ENCODE measurements at regions not wholly inside any gene's neighbourhood (a gene's known extent, or its start where the extent isn't known, plus 50 kb on each side); places are given as distances from the start of the nearest gene placed in this dataset.

- TF ChIP-seq GABPB1 (CRISPR knock-in tag; IDR thresholded peaks at IDR 0.05) (no peak), PATZ1 (CRISPR knock-in tag; IDR thresholded peaks at IDR 0.05; ENCODE audit: borderline replicate concordance) (no peak), CTCF (IDR thresholded peaks at IDR 0.05 in 2 of 3, conservative IDR thresholded peaks at IDR 0.05 in 1 of 3; ENCODE audit: insufficient read depth in 2 of 3, low read depth in 1 of 3, low read length in 3 of 3) (no peak), EZH2 (IDR thresholded peaks at IDR 0.05; ENCODE audit: borderline replicate concordance, low read depth, low read length) (no peak), NR2C2 (CRISPR knock-in tag; IDR thresholded peaks at IDR 0.05) (no peak), NR2C2 (tag; IDR thresholded peaks at IDR 0.05) (no peak), SRSF7 (optimal IDR thresholded peaks at IDR 0.05; ENCODE audit: low read depth, low read length) (no peak), NCOA2 (IDR thresholded peaks at IDR 0.05; ENCODE audit: partially characterized antibody in 2 of 2) (no peak), ZNF507 (tag; conservative IDR thresholded peaks at IDR 0.05) (no peak), SIN3A (IDR thresholded peaks at IDR 0.05; ENCODE audit: borderline replicate concordance in 2 of 2, control insufficient read depth in 1 of 2, low read depth in 2 of 2, low read length in 2 of 2) (no peak), MAX (CRISPR knock-in tag; IDR thresholded peaks at IDR 0.05) (no peak)
- TF ChIP-seq, protein P1, sequence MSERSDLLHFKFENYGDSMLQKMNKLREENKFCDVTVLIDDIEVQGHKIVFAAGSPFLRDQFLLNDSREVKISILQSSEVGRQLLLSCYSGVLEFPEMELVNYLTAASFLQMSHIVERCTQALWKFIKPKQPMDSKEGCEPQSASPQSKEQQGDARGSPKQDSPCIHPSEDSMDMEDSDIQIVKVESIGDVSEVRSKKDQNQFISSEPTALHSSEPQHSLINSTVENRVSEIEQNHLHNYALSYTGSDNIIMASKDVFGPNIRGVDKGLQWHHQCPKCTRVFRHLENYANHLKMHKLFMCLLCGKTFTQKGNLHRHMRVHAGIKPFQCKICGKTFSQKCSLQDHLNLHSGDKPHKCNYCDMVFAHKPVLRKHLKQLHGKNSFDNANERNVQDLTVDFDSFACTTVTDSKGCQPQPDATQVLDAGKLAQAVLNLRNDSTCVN (CRISPR knock-in tag; IDR thresholded peaks at IDR 0.05): no peak
Measured at GRCh38 chr12:131458048-131458374, 252.9 kb upstream of the SFSWAP start.
